ENCODE measurements at regions not wholly inside any gene's neighbourhood (a gene's known extent, or its start where the extent isn't known, plus 50 kb on each side); places are given as distances from the start of the nearest gene placed in this dataset.
"Not testable (repeated sequence)": the region's sequence is repeated elsewhere in the genome, so short reads cannot be mapped to it uniquely, and the experiment has no call there.

DNA sequence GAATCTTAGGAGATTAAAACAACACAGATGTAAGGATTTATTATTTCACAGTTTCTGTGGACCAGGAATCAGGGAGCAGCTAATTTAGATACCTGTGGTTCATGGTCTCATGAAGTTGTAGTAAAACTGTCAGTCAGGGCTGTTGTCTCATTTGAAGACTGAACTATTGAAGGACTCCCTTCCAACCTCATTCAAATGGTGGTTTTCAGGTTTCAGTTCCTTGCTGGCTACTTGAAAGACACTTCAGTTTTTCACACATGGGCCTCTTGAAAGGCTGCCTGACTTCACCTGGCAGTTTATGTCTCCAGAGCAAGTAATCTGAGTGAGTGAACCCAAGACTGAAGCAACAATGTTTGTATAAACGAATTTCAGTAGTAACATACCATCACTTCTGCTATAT, 915.9 kb downstream of the PLA2G4A start:
- no peak for DNase-seq

DNA sequence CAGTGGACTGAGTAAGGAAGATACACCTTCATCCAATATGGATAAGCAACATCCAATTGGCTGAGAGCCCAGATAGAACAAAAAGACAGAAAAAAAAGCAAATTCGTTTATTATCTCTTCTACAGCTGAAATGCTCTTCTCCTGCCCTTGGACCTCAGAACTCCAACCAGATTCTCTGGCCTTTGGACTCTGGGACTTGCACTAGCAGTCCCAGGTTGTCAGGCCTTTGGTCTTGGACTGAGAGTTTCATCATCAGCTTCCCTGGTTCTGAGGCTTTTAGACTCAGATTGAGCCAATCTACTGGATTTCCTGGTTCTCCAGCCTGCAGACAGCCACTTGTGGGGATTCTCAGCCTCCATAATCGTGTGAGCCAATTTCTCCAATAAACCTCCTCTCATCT, 926.8 kb downstream of the PLA2G4A start:
- no peak for DNase-seq

DNA sequence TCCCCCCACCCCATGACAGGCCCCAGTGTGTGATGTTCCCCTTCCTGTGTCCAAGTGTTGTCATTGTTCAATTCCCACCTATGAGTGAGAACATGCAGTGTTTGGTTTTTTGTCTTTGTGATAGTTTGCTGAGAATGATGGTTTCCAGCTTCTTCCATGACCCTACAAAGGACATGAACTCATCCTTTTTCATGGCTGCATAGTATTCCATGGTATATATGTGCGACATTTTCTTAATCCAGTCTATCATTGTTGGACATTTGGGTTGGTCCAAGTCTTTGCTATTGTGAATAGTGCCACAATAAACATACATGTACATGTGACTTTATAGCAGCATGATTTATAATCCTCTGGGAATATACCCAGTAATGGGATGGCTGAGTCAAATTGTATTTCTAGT, 927.9 kb downstream of the PLA2G4A start:
- not testable (repeated sequence) for DNase-seq

DNA sequence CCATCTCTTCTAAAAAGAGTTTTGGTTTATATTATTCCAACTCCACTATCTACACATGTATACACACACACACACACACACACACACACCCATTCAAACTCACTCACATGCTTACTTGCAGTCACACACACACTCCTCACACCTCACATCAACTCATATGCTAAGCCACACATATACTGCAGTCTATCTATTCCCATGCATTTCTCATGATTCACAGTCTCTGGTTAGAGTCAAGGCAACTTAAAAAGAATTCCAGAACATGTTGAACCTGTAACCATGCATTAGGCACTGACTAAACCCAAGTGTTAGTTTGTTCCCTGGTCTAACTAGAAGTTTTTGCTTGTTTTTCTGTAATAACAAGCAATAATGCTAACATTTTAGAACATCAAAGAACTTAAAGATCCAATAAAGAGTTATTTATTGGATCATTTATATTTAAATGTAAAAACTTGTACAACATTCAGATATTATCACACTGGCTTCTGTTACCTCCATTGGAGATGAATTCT, 931.1 kb downstream of the PLA2G4A start:
- DNase-seq = no peak

DNA sequence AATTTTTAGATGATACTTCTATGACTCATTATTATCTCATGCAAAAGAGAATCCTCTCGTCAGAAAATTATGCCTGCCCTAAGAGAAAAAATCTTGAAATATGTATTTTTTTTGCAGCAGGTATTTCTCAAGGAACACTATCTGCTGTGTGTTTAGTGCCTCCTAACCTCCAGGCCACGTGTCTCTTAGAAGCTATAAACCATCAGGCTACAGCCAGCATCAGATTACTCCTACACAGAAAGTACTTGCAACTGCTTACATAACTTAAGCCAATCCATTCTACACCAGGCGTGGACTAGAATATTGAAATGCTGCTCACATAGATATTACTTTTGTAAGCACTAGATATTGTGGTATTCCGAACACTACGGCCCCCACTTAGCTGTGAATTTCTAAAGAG, 933.4 kb downstream of the PLA2G4A start:
- DNase-seq = no peak

DNA sequence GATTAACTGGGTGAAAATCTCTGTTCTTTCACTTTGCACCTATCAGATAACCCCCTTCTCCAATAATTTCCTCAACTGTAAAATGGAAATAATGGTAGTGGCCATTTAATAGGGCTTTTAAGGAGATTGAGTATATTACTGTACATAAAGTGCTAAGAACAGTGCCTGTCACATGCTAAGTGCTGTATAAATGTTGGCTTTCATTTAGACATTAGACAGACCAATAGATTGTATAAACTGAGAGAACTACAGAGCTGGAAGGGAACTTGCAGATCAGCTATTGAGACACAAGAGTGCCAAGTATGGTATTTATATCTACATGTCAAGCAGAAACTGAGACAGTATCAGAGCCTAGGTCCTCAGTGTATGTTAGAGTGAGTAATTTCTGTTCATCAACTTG, 934.7 kb downstream of the PLA2G4A start:
- DNase-seq = no peak

DNA sequence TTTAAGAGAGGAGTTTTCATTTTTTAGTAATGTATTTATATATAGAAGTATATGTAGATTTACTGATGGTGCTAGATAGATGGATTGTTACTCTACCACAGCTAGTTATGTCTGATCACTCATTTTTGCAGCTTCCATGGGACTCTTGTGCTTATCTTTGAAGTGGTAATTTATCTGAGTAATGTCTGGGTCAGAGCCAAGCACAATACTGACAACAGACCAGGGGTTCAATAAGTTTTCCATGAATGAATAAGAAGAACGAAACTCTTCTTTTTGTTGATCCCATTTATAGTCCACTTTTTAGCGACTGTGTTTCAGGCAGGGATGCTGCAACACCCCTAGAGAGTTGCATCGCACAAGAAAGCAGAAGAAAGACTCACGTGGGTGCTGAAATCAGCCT, 935.2 kb downstream of the PLA2G4A start:
- no peak for DNase-seq

DNA sequence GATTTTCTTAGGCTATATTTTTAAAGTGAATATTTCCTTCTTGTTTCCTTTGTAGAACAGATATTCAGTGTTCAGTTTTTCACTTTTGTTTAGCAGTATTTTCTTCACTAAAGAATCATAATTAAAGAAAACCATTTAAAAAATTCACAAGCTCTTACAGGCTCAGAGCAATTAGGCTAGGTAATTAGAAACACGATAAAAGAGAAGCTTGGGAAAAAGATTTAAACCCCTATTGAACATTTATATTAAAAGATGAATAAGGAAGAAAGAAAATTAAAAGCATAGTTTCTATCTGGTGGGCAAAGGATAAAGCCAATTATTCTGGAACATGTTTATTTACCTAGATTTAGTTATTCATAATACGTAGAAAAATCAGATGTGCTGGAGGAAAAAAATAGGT, 942.6 kb downstream of the PLA2G4A start:
- DNase-seq = no peak

DNA sequence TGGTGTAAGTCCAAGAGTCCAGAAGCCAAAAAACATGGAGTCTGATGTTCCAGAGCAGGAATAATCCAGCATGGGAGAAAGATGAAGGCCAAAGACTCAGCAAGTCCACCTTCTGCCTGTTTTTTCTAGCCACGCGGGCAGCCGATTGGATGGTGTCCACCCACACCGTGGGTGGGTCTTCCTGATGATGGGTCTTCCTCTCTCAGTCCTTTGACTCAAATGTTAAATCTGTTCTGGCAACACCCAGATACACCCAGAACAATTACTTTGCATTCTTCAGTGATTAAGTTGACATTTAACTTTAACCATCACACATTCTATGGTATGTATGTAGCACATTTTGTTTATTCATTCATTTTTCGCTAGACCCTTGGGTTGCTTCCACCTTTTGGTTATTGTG, 944.4 kb downstream of the PLA2G4A start:
- no peak for DNase-seq

DNA sequence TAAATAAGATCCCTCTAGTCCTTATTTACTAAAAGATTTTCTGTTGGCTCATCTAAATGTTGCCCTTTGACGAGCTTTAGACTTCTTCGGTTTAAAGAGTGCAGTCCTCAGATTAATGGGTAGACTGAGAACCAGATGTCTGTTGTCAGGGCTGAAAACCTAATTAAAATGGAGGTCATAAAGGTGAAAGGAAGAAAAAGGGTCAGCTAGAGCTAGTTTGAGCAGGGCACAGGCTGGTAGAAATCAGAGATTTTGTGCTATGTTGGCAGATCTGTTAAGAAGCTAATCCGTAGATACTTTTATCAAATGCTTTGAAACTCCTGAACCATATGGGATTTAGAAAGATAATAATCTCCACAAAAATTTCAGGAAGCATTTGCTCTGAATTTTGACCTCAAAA, 959.0 kb downstream of the PLA2G4A start:
- no peak for DNase-seq

DNA sequence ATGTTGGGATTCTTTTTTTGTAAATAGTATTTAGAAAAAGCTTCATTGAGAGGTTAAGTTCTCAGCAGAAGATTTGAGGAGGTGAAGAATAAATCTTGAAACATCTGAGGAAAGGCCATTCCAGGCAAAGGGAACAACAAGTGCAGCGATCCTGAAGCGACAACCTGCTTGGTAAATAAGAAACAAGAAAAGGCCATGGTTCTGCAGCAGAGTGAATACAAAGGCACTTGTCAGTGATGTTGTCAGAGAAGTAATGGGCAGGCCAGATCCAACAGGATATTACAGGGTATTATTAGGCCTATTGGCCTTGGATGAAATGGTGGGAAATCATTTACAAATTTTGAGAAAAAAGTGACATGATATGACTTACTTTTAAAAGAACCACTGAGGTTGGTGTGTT, 960.0 kb downstream of the PLA2G4A start:
- no peak for DNase-seq

DNA sequence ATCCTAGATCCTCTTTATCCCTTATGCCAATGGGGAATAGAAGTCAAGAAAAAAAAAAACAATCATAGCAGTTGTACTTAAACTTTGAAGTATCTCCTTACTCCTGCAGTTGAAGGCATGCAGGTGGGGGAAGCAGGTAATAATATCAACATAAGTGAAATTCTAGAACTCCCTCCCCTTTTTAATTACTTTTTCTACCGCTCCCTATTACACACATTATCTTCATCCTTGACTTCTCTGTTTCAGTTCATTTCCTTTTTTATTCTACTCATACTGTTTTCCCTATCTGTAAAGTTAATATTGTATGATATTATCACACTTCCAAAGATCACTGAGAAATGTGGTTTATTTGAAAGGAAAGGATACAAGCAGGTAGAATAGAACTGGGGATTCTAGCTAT, 962.0 kb downstream of the PLA2G4A start:
- no peak for DNase-seq

DNA sequence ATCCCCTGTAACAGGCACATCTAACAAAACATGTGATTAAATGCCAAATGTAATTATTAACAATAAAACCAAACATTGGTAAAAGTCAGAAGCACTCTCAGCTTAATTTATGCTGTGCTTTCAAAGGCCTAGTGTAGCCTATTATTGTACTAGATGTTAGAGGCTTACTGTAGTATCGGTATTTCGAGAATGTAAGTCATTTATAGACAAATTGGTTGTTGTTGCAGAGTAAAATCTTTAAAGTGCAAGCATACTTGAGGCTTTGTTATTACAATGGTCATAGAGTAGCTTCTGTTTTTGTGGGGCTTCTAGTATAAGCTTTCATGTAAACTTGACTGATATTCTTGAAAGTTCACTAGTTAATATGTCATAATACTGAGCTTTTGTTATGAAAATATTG, 965.8 kb downstream of the PLA2G4A start:
- no peak for DNase-seq

DNA sequence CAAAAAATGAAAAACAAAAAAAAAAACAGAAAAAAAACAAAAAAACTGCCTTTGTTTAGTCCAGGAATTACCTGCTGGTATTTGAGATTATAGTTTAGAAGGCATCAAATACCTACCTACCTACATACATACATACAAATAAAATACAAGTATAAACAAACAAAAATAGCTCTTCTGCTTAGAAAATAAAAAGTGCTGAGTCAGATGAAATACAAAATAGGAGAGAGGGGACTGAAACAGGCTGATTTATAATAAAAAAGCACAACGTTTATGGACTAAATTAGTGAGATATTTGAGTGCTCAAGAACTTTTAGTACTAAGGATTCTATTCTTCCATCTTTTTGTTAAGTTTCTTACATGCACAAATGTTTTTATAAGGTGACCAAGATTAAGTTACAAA, 980.8 kb downstream of the PLA2G4A start:
- no peak for DNase-seq

DNA sequence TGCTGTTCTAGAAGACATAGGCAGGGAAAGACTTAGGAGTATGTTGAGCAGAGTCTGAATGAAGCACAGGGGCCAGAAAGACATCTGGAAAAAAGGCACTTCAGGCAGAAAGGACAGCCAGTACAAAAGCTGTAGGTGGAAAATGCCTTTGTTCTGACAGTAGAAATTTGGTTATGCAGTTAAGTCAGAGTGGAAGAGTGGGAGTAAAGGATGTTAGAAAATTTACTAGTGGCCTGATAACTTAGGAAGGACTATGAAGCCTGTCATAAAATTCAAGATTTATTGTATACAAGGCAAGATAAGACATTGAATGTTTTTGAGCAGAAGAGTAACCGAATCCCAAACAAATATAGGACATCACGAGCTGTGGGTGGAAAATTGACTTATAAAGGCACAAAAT, 987.9 kb downstream of the PLA2G4A start:
- no peak for DNase-seq

DNA sequence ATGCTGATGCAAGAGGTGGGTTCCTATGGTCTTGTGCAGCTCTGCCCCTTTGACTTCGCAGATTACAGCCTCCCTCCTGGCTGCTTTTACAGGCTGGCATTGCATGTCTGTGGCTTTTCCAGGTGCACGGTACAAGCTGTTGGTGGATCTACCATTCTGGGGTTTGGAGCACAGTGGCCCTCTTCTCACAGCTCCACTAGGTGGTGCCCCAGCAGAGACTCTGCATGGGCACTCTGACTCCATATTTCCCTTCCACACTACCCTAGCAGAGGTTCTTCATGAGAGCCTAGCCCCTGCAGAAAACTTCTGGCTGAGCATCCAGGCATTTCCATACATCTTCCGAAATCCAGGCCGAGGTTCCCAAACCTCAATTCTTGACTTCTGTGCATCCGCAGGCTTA, 989.0 kb downstream of the PLA2G4A start:
- no peak for DNase-seq

DNA sequence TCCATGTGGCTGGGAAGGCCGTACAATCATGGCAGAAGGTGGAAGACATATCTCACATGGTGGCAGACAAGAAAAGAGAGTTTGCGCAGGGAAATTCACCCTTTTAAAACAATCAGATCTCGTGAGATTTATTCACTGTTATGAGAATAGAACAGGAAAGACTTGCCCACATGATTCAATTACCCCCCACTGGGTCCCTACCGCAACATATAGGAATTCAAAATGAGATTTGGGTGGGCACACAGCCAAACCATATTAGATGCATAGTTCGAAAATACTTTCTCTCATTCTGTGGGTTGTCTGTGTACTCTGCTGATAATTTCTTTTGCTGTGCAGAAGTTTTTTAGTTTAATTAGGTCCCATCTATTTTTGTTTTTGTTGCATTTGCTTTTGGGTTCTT, 990.3 kb downstream of the PLA2G4A start:
- no peak for DNase-seq

DNA sequence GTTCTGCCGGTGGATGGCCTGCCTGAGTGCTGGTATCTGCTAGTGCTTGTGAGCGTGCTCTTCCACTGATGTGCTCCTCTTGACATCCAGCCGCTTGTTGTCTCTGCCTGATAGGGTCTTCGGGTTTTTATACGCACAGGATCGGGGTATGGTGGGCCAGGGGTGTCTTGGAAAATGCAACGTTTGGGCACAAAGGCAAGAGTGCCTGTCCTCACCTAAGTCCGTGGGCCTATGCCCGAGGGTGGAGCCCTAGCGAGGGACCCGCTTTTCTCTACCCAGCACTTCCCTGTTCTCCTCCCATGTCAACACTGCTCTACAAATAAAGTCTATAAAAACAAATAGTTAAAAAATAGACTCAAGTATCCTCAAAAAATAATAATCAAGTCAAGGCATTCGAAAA, 1007.8 kb downstream of the PLA2G4A start:
- no peak for DNase-seq

DNA sequence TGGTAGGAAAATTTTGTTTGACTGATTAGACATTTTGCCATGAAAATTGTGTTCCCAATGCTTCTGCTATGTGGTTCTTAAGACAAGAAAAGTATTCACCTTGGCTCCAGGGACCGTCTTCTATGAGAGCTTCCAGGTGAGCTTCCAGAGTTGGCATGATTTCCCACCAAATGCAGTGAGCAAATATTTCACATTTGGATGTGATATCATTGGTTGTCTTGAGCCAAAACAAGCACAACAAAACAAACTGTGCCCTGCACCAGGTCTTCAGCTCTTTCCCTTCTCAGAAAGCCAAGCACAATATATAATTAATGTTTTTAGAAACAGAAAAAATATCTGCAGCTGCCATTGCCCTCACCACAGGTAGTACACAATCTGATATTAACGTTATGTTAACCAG, 1009.0 kb downstream of the PLA2G4A start:
- no peak for DNase-seq

DNA sequence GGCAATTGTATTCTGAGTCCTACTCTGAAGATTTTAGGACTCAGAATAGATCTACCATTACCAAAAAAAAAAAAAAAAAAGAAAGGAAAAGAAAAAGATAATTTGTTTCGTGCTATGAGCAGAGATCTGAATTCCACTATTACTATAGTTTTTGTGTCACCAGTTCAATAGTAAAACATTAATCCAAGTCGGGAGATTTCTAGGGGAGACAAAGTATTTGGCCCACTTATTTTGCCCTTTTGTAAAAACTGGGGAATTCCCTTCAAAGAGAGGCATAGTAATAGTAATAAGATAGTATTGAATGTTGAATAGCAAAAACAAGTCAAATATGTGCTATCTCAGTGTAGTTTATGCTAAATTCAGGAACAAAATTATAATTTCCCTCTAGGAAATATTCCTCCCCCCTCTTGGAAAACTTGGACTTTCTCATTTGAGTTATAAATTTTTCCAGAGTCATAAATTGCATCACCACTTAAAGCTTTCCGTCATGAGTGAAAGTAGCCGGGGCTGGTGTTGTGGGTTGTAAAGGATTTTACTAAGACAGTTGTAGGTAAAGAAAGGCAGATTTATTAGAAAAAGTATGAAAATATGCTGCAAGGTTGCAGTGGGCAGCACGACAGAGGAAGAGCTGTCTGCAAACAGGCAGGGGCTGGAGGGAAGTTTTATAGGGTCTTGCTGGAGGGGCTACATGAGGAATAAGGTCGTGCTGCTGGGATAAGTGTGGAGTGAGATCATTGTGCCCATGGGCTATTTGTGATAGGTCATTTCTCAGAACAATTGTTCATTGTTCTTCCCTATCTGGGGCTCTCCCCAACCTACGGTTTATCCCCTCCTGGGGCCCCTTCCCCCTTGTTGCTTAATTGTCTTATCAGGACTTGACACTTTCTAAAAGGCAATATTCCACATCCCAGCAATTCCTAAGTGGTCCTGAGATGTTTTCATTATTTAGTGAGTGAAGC, 1009.9 kb downstream of the PLA2G4A start:
- DNase-seq = no peak

DNA sequence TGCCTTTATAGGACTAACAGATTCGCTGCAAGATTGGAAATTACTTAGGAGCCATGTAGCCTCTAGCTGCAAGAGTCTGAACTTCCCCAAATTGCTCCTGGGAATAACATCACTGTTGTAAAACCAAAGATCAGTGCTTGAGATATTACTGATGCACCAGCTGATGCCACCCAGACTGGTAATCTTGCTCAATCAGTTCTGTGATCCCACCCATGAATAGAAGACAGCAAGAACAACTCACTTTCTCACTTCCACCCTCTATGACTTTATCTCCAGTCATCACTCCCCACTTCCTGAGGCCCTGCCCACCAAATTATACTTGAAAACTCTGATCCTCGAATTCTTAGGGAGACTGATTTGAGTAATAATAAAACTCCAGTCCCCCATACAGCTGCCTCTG, 1011.1 kb downstream of the PLA2G4A start:
- DNase-seq = no peak

DNA sequence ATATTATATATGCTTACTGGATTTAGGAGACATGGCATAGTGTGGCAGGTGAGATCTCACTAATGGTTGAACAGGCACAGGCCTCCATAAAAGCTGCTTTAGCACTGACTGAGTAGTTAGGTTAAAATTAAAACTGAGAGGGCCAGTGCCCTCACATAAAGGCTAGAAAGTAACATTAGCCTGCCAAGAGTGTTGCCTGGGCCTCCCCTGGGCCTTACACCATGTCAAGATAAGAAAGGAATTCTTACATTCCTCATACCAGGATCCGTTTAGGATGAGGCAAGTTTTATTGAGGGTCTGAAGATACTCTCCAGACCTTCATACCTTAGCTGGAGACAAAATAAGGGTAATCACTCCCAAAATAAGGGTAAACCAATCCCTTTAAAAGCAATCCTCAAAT, 1011.8 kb downstream of the PLA2G4A start:
- no peak for DNase-seq

DNA sequence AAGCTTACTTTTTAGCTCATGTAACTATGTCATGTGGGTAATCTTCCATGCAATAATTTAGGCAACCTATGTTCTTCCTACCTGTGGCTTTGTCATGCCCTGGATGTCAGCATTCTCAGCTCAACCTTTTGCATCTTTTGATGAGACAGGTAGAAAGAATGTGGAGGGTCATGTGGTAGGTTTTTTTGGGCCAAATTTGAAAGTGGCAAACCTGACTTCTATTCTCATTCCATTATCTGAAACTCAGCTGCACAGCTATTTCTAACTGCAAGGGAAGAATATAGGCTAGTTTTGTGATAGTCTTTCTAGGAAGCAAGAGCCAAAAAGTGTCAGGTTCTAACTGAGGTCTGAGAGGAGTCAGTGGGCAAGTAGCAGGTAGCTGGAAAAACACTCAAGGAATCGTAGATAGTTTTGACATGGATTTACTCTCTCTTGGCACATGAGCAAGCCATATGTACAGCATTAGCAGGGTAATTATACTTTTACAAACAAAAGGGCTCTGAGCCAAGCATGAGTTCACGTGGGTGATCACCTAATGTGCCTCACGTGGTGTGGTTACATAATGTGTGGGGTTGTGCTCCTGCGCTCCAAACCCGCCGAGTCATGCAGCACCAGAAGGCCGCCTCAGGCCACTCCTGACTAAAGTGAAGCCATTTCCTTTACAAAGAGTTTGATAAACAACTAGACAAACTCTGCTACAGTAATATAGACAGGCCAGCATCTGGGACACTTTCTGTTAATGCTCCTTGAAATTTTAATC, 1013.8 kb downstream of the PLA2G4A start:
- no peak for DNase-seq

DNA sequence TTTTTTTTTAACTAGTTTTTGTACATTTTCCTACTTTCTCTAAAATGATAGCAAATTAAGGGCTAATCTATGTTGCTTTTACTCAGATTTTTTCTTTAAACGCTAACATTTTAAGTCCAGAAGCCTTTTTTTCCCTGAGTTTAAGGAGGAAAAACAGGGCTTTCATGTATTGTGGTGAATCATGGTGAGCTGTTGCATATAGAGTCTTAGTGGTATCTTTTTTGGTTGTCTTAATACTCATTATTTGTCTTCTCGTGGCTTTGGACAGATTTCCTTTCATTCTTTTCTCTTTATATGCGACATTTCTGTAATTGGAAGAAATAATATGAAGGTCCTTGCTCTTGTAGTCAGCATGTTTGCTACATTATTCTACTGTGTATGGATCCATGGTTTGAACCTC, 1015.6 kb downstream of the PLA2G4A start:
- DNase-seq = no peak
